Activated naive CD8-positive, alpha-beta T cell treated with anti-CD3 and anti-CD28 coated beads for 36 hours (primary cell): ENCODE measurements at regions not wholly inside any gene's neighbourhood (a gene's known extent, or its start where the extent isn't known, plus 50 kb on each side); places are given as distances from the start of the nearest gene placed in this dataset.
"Not testable (repeated sequence)": the region's sequence is repeated elsewhere in the genome, so short reads cannot be mapped to it uniquely, and the experiment has no call there.

Source experiments
- DNase-seq: peaks from one replicate; pipeline ENCODE4 v3.0.0; 2021
- H3K27ac Mint-ChIP-seq: one replicate; pipeline ENCODE4 v1.8.0; 2022; ENCODE audit warnings: mild to moderate bottlenecking, moderate library complexity, mixed read lengths
- H3K27me3 Mint-ChIP-seq: one replicate; pipeline ENCODE4 v1.8.0; 2022; ENCODE audit warnings: mild to moderate bottlenecking, mixed read lengths
- H3K36me3 Mint-ChIP-seq: one replicate; pipeline ENCODE4 v1.8.0; 2021; ENCODE audit warnings: mild to moderate bottlenecking, mixed read lengths
- H3K4me1 Mint-ChIP-seq: one replicate; pipeline ENCODE4 v1.8.0; 2021; ENCODE audit warnings: mixed read lengths
- H3K4me3 Mint-ChIP-seq: one replicate; pipeline ENCODE4 v1.8.0; 2022; ENCODE audit warnings: mild to moderate bottlenecking, moderate library complexity, mixed read lengths
- H3K9me3 Mint-ChIP-seq: one replicate; pipeline ENCODE4 v1.8.0; 2022; ENCODE audit warnings: mixed read lengths

DNA sequence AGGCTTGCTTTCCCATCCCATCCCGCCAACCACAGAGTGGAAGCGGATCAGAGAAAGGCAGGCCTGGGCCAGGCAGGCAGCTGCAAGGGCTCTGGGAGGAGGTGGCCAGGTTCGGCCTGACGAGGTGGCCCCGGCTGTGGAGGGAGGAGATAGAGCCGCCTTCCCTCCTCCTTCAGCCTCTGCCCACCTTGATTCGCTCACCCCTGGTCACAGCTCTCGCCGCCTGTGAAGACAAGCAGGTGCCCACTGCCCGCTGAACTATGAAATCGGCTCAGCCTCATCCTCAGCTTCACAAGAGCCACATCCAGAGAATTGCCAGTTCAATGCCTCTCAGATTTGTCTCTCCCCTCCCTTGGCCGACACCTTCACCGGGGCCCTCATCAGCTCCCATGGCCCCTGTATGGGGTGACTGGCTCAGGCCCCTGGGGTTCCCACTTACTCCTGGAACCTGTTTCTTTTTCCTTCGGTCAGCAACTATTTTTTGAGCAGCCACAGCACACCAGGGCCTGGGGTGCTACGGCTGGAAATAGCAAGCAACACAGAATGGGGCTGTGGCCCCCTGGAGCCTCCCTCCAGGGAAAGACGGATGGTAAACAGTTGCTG lies 80.0 kb upstream of the CHST15 start:
- H3K4me1 Mint-ChIP-seq = peaks cover 4% of the 10 kb centered on the region
- H3K27ac Mint-ChIP-seq = no peak overlapping the region
- DNase-seq = no peak
- H3K36me3 Mint-ChIP-seq = no peaks in the 10 kb centered on the region
- no peak overlapping the region for H3K4me3 Mint-ChIP-seq
- H3K9me3 Mint-ChIP-seq = no peaks in the 10 kb centered on the region
- peaks cover 5% of the 10 kb centered on the region for H3K27me3 Mint-ChIP-seq

DNA sequence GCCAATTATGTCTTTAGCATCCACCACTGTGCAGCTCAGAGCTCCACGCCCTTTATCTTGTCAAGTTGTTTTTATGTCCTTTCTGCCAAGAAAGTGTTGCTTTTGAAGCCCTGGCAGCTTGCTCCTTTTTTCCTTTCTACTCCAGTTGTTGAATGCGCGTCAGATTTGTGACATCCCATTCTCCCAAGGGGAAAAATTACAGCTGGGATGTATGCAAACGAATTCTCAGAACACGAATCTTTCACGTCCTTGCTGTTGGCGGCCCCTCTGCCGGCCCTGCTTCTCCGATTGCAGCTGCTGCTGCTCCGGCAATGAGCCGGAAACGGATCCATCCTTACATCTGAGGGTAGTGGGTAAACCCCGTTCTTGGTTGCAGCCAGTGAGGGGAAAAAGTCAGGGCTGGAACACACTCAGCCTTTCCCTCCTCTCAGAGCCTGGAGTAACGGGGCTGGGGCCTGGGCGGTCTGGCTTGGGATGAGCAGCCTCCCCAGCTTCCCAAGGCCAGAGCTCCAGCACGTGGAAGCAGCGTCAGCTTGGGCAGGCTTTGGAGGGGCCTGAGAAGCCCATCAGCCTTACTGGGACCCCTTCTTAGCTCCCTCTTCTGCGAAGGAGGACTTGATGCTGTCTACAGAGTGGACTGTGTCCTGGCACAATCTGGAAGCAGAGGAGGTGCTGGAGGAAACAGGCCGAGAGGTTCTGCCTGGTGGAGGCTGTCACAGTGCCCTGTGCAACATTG lies 79.0 kb upstream of the CHST15 start:
- Mint-ChIP-seq H3K36me3 (no peaks in the 10 kb centered on the region), H3K4me1 (peaks cover 4% of the 10 kb centered on the region), H3K27ac (no peak overlapping the region), H3K27me3 (peaks cover 5% of the 10 kb centered on the region), H3K9me3 (no peaks in the 10 kb centered on the region), H3K4me3 (no peak overlapping the region)
- DNase-seq = no peak

DNA sequence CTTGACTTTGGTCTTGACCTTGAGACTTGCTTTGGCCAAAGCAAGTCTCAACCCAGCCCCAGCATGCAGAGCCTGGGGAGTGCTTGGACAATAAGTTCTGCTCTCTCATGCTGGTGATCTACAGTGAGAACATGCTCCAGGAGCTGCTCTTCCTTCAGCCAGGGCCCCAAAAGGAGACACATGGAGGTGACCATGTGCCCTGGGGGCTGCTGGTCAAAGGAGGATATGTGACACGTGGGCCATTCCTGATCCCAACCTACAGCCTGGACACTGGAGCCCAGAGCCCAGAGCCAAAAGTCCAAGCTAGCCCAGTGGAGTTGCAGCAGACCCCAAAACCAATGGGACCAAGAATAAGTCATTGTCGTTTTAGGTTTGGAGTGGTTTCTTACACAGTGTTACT lies 78.2 kb upstream of the CHST15 start:
- Mint-ChIP-seq H3K27ac (no peak overlapping the region), H3K27me3 (peaks cover 5% of the 10 kb centered on the region), H3K9me3 (no peaks in the 10 kb centered on the region), H3K36me3 (no peaks in the 10 kb centered on the region), H3K4me3 (no peak overlapping the region), H3K4me1 (peaks cover 4% of the 10 kb centered on the region)
- no peak for DNase-seq

DNA sequence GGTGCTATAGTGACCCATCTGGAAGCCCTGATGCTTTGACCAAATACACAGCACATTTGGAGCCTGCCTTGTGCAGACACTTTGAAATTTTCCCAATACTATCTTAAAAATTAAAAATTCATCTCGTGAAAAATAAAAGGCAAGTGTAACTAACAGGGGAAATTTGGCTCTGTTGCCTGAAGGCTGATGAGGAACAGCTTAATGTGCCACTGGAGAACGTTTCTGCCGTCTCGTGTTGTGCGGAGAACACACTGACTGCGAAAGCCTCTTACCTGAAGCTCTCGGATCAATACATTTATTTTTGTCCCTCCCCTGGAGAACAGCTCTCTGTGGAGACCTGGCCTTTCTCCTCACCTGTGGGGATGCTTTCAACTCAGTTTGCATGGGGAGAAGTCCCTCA lies 77.2 kb upstream of the CHST15 start:
- no peak for DNase-seq
- H3K27ac Mint-ChIP-seq = no peak overlapping the region
- no peaks in the 10 kb centered on the region for H3K9me3 Mint-ChIP-seq
- H3K27me3 Mint-ChIP-seq = peaks cover under 1% of the 10 kb centered on the region
- no peak overlapping the region for H3K4me3 Mint-ChIP-seq
- no peaks in the 10 kb centered on the region for H3K4me1 Mint-ChIP-seq
- no peaks in the 10 kb centered on the region for H3K36me3 Mint-ChIP-seq

DNA sequence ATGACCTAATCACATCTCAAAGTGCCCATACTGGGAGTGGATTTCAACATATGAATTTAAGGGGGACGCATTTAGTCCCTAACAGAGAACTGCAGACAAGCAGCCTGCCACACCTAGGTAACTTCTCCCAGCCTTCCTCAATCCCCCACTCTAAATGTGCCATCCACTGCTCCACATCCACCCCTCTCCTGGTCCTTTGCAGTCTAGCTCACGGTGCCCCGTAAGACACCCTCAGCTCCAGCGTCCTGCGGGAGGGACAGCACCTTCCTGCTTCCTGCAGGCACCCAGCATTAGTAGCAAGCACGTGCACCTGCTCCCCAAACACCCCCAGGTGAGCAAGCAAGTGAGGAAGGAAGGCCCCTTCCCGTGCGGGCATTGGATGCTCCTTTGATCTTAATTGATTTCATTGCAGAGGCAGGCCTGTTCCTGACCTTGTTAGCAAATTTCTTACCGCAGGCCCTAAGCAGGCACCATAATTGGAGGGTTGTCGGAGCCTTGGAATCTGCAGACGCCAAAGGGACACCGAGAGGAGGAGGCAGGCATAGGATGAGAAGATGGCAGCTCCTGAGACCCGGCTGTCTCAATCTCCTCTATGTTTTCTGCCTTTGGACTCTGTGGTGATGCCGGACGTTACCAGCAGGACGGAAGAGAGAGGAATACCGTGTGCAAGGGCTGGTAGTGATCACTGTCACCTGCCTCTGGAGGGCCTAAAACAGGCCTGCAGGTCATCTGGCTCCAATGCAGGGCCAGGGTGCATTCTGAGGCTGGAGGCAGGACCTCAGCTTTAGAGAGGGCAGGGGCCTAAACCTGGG lies 75.8 kb upstream of the CHST15 start:
- DNase-seq = no peak

DNA sequence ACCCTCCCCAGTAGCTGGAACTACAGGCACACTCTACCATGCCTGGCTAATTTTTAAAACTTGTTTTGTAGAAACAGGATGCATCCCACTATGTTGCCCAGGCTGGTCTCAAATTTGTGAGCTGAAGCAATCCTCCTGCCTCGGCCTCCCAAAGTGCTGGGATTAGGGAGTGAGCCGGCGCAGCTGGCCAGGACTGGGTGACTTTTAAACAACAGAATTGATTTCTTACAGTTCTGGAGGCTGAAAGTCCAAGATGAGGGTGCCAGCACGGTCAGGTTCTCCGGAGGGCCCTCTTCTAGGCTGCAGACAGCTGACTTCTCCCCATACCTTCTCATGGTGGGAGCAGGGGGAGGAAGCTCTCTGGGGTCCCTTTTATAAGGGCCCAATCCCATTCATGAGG lies 75.2 kb upstream of the CHST15 start:
- Mint-ChIP-seq H3K27me3 (peaks cover 7% of the 10 kb centered on the region), H3K36me3 (no peaks in the 10 kb centered on the region), H3K4me3 (no peak overlapping the region), H3K4me1 (no peaks in the 10 kb centered on the region), H3K9me3 (no peaks in the 10 kb centered on the region), H3K27ac (no peak overlapping the region)
- no peak for DNase-seq

More for the DNA sequence above, 75.8 kb upstream of the CHST15 start:
- H3K27ac Mint-ChIP-seq = no peak overlapping the region
- peaks cover 7% of the 10 kb centered on the region for H3K27me3 Mint-ChIP-seq
- no peaks in the 10 kb centered on the region for H3K36me3 Mint-ChIP-seq
- no peak overlapping the region for H3K4me3 Mint-ChIP-seq
- no peaks in the 10 kb centered on the region for H3K4me1 Mint-ChIP-seq
- no peaks in the 10 kb centered on the region for H3K9me3 Mint-ChIP-seq

DNA sequence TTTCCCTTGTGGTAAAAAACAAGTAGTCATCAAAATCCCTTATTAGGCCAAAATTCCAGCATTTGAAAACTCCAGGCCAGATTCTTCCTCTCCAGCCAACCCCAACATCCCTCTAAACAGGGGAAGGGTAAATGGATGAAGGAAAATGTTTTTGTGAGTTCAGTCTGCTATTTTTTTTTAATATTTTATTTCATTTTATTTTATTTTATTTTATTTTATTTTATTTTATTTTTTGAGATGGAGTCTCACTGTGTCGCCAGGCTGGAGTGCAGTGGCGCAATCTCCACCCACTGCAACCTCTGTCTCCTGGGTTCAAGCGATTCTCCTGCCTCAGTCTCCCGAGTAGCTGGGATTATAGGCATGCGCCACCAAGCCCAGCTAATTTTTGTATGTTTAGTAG lies 74.5 kb upstream of the CHST15 start:
- not testable (repeated sequence) for DNase-seq, H3K36me3 Mint-ChIP-seq, H3K27ac Mint-ChIP-seq

DNA sequence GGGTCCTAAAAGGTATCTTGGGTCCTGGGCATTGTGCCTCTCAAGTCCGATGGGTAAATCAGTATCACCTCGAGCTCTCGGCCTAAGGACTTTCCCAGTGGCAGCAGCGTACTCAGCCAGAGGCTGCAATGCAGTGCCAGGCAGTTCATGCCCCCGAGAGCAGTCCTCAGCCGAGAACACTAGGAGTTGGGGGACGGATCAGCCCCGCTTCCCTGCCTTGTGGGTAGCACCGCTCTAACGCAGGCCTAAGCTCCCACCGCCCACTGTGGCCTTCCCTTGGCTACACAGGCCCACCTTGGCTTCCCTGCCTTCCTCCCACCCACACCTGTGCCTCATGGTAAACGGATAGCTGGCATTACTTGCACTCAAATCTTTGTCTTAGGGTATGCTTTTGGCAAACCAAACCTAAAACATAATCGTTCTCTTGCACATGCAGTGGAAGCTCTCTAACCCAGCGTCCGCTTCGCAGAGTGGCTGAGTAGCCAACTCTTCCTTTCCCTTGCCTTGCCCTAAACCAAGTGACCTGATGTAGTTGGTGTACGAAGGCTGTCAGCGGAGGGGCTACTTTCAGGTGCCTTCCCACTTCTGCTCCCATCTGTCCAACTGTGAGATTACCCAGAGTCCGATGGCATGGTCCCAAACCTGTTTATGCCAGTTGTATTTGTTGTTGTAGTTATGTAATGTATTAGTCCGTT lies 73.2 kb upstream of the CHST15 start:
- Mint-ChIP-seq H3K27ac (no peak overlapping the region), H3K27me3 (peaks cover 14% of the 10 kb centered on the region), H3K4me3 (no peak overlapping the region), H3K4me1 (no peaks in the 10 kb centered on the region), H3K9me3 (no peaks in the 10 kb centered on the region), H3K36me3 (no peaks in the 10 kb centered on the region)
- no peak for DNase-seq

More for the DNA sequence above, 74.5 kb upstream of the CHST15 start:
- H3K4me1 Mint-ChIP-seq, H3K9me3 Mint-ChIP-seq, H3K27me3 Mint-ChIP-seq, H3K4me3 Mint-ChIP-seq: not testable (repeated sequence)

DNA sequence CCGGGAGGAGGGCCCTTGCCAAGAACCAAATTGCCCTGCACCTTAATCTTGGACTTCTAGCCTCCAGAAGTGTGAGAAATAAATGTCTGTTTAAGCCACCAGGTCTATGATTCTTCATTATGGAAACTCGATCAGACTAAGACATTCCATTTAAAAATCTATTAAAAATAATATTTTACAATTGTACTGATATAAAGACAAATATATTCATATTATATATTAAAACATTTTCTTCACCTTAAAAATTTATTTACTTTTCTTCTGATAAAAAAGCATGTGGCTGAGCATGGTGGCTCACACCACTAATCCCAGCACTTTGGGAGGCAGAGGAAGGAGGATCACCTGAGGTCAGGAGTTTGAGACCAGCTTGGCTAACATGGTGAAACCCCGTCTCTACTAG lies 72.4 kb upstream of the CHST15 start:
- Mint-ChIP-seq H3K9me3 (no peaks in the 10 kb centered on the region), H3K27ac (no peak overlapping the region), H3K4me3 (no peak overlapping the region), H3K4me1 (no peaks in the 10 kb centered on the region), H3K36me3 (no peaks in the 10 kb centered on the region), H3K27me3 (peaks cover 17% of the 10 kb centered on the region)
- no peak for DNase-seq

DNA sequence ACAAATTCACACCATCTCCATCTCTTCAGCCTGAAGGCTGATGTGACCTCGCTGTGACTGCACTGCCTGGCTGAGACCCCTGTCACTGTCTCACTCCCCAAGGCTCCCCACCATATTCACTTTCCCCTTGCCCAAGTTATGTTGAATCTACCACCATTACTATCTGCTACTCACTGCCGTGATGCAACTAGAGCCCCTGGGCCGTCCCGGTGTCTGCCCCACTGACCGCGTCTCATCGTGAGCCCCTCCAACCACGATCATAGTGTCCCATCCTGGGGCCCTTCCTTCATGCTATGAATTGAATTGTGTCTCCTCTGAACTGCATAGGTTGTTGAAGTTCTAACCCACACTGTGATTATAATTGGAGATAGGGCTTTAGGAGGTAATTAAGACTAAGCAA lies 71.9 kb upstream of the CHST15 start:
- no peaks in the 10 kb centered on the region for H3K36me3 Mint-ChIP-seq
- no peak overlapping the region for H3K4me3 Mint-ChIP-seq
- no peaks in the 10 kb centered on the region for H3K9me3 Mint-ChIP-seq
- DNase-seq = no peak
- peaks cover 17% of the 10 kb centered on the region for H3K27me3 Mint-ChIP-seq
- H3K4me1 Mint-ChIP-seq = no peaks in the 10 kb centered on the region
- no peak overlapping the region for H3K27ac Mint-ChIP-seq

DNA sequence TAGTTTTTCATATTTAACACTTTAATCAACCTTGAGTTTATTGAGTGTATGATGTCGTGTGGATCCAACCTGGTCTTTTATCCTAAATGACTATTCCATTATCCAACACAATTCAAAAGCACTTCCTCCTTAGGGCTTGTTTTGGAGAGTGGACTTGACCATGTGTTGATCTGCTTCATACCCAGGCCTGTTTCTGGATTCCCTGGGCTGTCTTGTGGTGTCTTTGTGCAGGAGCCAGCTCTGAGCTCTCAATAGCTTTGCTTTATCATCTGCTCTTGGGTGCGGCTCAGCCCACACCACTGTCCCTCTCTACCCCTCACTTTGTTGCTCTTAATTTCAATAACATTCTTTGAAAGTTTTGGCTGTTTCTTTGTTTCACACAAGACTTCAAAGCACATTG lies 70.9 kb upstream of the CHST15 start:
- H3K4me1 Mint-ChIP-seq = no peaks in the 10 kb centered on the region
- no peak overlapping the region for H3K27ac Mint-ChIP-seq
- no peak for DNase-seq
- no peak overlapping the region for H3K4me3 Mint-ChIP-seq
- H3K9me3 Mint-ChIP-seq = no peaks in the 10 kb centered on the region
- H3K36me3 Mint-ChIP-seq = no peaks in the 10 kb centered on the region
- peaks cover 23% of the 10 kb centered on the region for H3K27me3 Mint-ChIP-seq

DNA sequence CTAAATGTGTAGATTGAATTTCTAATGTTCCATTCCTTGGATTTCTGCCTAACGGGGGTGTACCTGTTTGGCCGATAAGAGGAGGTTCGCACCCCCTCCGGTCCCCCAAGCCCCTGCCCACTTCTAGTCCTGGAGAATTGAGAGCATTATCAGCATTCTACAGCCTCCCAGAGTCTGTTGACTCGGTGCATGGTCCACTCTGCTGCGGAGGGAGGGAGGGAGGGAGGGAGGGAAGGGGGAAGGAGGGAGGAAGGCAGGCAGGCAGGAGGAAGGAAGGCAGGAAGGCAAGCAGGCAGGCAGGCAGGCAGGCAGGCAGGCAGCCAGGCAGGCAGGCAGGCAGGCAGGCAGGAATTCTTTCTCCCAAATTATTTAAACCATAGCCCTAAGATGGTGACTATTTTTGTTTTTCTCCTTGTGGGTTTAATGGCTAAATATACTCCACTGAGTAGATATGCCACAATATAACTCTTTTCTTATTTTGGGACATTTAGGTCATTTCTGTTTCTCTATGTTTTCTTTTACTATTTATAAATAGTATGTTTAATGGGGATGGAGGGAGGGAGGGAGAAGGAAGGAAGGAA lies 69.5 kb upstream of the CHST15 start:
- Mint-ChIP-seq H3K36me3 (no peaks in the 10 kb centered on the region), H3K9me3 (no peaks in the 10 kb centered on the region), H3K4me3 (no peak overlapping the region), H3K4me1 (no peaks in the 10 kb centered on the region), H3K27ac (no peak overlapping the region), H3K27me3 (peaks cover 23% of the 10 kb centered on the region)
- no peak for DNase-seq

DNA sequence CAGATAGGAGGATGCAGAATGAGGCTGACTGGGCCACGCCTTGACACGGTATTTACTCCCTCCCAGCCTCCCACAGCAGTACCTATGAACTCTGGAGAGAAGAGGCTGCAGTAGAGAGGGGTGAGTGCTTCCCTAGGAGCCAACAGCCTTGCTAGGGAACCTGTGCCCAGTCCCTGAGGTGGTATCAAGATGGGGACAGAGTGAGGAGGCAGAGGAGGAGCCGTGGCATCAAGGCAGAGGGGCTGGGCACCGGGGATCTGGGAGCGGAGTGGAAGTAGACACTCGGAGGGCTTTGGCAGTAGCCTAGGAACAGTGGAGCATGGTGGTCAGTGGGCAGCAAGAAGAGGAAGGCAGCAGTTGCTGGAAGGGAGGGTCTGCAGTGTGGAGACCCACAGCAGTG lies 68.7 kb upstream of the CHST15 start:
- no peak overlapping the region for H3K27ac Mint-ChIP-seq
- H3K9me3 Mint-ChIP-seq = no peaks in the 10 kb centered on the region
- H3K27me3 Mint-ChIP-seq = peaks cover 23% of the 10 kb centered on the region
- no peaks in the 10 kb centered on the region for H3K36me3 Mint-ChIP-seq
- no peak for DNase-seq
- H3K4me1 Mint-ChIP-seq = no peaks in the 10 kb centered on the region
- no peak overlapping the region for H3K4me3 Mint-ChIP-seq

DNA sequence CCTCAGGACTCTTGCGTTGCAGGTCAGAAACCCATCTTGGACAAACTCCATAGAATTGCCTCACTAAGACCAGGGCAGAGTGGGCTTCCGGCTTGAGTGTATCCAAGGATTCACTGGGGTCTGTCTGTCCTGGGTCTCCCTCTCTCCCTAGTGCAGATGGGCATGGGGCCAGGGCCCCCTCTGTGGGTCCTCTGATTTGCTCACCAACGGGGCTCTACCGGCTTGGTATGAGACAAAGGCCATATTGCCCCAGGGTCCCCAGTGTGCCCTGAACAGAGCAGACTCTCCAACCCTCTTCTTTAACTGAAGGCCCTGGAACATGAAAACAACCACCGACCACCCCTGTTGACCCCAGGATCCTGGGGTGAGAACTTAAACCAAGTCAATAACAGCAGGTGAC lies 68.2 kb upstream of the CHST15 start:
- Mint-ChIP-seq H3K27me3 (peaks cover 23% of the 10 kb centered on the region), H3K9me3 (no peaks in the 10 kb centered on the region), H3K4me3 (no peak overlapping the region), H3K27ac (no peak overlapping the region), H3K36me3 (no peaks in the 10 kb centered on the region), H3K4me1 (no peaks in the 10 kb centered on the region)
- no peak for DNase-seq
